SKM-1 (cell line): ENCODE measurements at regions not wholly inside any gene's neighbourhood (a gene's known extent, or its start where the extent isn't known, plus 50 kb on each side); places are given as distances from the start of the nearest gene placed in this dataset.
A peak's percentile ranks its signal among the peaks of the same experiment; 100 is the strongest.
"Not testable (repeated sequence)": the region's sequence is repeated elsewhere in the genome, so short reads cannot be mapped to it uniquely, and the experiment has no call there.

Source experiments
- DNase-seq: peaks from one replicate; lab custom pipeline; 2025; ENCODE audit not compliant: unreplicated experiment; lab: John Stamatoyannopoulos, UW

GRCh38 chr7:29696402-29696801 is 109.9 kb upstream of the WIPF3 start:
- not testable (repeated sequence) for DNase-seq

- not testable (repeated sequence) for DNase-seq
Measured at GRCh38 chr7:29699723-29700122, 106.6 kb upstream of the WIPF3 start.

DNA sequence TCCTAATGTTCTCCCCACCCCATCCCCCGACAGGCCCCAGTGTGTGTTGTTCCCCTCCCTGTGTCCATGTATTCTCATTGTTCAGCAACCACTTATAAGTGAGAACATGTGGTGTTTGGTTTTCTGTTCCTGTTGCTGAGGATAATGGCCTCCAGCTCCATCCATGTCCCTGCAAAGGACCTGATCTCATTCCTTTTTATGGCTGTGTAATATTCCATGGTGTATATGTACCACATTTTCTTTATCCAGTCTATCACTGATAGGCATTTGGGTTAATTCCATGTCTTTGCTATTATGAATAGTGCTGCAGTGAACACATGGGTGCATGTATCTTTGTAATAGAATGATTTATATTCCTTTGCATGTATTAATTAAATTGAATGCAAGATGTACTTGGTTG is 104.8 kb upstream of the WIPF3 start:
- DNase-seq, result not testable (repeated sequence)

GRCh38 chr7:29703830-29704229 is 102.5 kb upstream of the WIPF3 start:
- DNase-seq, result not testable (repeated sequence)

GRCh38 chr7:29709002-29709401 is 97.3 kb upstream of the WIPF3 start:
- DNase-seq, result not testable (repeated sequence)

DNA sequence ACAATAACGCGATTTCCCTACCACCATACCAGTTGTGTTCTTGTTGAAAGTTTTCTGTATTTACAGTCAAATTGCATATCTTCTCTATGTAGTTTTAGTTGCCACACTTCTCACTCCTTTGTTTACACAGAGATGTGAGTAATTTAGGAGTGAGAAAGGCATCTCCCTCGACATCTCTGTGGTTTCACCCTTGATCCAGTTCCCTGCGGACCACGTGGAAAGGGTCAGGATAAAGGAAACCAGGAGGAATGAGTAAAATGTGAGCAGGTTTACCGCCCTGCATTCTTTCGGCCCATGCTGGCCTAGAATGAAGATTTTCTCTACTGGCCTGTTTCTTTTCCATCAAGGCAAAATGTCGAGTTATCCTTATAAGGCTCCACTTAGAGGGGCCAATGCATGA is 83.2 kb upstream of the WIPF3 start:
- not testable (repeated sequence) for DNase-seq

GRCh38 chr7:29723599-29723998 is 82.7 kb upstream of the WIPF3 start:
- no peak for DNase-seq

DNA sequence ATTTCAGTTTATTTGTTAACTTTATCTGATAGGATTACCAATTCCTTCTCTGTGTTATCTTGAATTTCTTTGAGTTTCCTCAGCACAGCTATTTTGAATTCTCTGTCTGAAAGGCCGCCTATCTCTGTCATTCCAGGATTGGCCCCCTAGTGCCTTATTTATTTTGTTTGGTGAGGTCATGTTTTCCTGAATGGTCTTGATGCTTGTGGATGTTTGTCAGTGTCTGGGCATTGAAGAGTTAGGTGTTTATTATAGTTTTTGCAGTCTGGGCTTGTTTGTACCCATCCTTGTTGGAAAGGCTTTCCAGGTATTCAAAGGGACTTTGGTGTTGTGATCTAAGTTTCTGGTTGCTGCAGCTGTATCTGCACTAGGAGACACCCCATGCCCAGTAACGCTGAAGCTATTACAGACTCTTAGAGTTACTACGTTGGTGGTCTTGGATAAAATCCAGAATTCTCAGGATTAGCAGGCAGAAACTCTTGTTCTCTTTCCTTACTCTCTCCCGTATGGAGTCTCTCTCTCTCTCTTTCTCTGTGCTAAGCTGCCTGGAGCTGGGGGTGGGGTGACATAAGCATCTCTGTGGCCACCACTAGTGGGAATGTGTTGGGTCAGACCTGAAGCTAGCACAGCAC is 76.7 kb upstream of the WIPF3 start:
- not testable (repeated sequence) for DNase-seq

DNA sequence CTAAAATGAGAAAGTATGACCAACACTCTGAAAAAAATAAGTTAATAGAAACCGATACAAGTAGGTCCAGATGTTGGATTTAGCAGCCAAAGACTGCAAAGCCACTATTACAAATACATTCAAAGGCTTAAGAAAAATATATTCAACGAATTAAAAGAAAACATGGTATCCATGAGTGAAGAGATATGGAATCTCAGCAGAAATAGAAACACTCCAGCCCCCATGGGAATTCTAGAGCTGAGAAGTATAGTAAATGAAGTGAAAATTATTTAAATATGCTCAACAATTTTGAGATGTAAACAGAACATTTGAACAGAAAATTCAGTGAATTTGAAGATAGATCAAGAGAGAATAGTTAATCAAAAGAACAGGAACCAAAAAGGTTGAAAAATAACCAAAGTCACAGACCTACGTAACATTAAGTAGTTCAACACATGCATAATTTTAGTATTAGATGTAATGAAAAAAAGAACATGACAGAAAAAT is 72.0 kb upstream of the WIPF3 start:
- DNase-seq, result no peak

GRCh38 chr7:29747645-29748245 is 58.6 kb upstream of the WIPF3 start:
- DNase-seq, result not testable (repeated sequence)

GRCh38 chr7:29748286-29749099 is 57.8 kb upstream of the WIPF3 start:
- DNase-seq, result peak; percentile 31

DNA sequence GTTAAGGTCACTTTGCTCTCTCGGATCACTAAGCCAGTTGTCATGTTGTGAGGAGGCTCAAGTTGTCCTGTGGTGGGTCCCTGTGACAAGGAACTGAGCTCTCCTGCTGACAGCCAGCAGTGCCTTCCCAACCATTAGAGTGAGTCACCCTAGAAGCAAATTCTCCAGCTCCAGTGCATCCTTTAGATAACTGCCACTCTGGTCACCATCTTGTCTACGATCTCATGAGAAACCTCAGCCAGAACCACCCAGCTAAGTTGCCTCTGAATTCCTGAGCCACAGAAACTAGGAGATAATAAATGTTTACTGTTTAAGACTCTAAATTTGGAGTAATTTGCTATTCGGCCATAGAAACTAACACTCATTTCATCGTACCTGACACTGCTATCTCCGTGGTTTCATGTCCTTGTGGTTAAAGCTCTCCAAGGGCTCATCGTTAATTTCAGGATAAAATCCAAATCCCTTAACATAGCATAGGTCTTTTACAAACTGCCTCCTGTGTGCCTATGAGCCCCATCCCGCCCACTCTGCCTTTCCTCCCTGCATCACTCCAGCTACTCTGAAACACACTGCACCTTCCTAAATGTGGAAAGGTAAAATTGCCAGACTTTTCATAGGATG is 56.5 kb upstream of the WIPF3 start:
- no peak for DNase-seq

DNA sequence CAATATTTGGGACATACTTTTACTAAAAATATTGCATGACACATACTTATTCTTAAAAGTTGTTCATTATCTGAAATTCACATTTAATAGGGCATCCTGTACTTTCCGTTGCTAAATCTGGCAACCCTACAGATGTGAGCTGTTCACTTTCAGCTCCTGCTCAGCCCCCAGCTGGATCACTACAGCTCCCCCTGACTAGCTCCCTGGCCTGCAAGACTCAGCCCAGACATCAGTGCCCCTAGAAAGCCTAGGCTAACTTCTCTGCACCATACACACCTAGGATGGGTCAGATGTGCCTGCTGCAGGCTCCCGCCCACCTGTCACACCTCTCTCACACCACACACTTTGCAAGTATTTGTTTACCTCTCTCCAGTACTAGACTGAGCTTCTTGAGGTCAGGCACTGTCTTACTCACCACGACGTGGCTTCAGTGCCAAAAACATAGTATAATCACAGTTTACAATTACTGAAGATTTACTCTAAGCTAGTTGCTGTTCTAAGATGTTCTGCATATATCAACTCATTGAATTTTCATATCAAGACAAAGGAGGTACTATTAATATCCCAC is 55.9 kb upstream of the WIPF3 start:
- DNase-seq, result not testable (repeated sequence)

GRCh38 chr7:29751012-29751411 is 55.3 kb upstream of the WIPF3 start:
- not testable (repeated sequence) for DNase-seq

DNA sequence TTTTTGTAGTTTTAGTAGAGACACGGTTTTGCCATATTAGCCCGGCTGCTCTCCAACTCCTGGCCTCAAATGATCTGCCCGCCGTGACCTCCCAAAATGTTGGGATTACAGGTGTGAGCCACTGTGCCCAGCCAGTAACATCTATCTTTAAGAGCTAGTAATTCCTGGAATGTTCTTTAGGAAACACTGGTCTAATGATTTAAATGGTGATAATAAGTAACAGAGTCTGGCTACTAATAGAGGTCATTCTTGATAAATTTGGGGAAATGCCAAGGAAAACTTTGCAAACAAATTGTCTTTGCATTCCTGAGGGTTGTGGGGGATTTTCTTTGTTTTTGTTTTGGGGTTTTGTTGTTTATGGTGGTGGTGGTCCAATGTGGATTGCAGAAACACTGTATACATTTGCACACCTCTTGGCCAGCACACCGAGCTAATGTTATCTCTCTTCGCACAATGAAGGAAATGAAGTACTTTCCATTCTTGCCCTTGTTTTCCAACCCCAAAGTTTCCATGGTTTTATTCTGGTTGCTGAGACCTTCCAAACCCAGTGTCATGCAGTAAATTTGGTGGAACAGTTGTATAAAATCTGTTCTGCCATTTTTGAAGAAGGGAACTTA is 51.3 kb upstream of the WIPF3 start:
- DNase-seq, result no peak
